Central memory CD4-positive, alpha-beta T cell (primary cell): ENCODE measurements at regions not wholly inside any gene's neighbourhood (a gene's known extent, or its start where the extent isn't known, plus 50 kb on each side); places are given as distances from the start of the nearest gene placed in this dataset.
A peak's percentile ranks its signal among the peaks of the same experiment; 100 is the strongest.

Experiments used
- DNase-seq: peaks from one replicate; pipeline ENCODE4 v3.0.0; 2022

GRCh38 chr9:96031916-96032534 lies 156.5 kb downstream of the ERCC6L2 start:
- no peak for DNase-seq

GRCh38 chr9:96031366-96031824 lies 155.9 kb downstream of the ERCC6L2 start:
- no peak for DNase-seq

GRCh38 chr9:96029722-96030530 lies 154.4 kb downstream of the ERCC6L2 start:
- DNase-seq: no peak

DNA sequence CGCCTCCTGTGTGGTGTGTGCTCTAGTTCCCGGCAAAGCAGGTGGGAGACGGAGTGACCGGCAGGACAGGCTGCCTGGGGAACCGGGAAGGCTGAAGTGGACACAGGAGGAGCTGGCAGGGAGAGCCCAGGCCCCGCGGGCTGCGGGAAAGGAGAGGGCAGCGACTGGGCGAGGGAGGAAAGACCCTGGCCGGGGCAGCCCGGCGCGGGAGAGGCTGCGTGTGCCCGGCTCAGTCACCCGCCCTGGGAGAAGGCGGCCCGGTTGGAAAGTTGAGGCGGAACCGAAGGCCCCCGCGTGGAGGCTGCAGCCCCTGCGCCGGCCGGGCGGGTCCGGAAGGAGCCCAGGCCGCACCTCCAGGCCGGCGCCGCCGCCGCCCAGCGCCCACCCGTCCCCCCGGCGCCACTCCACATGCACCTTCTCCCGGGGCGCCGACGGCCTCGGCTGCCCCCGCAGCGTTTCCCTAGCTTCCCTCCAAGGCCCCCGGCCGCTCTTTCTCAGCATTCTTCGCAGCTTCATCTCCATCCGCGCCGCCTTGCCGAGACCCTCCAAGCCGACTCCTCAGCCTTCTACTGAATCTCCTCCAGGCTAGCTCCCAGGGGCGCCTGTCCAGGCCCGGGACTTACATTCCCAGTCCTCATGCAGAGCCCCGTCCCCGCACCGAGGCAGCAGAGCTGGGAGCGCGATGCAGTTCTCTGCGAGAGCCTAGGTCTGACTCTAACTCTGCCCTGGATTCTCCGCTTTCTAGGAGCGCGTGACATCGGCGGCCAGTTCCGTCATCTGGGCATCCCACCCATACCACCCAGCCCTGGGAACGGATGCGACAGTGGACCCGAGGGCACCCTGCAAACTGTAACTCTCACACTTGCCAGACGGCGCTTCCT lies 152.0 kb downstream of the ERCC6L2 start:
- no peak for DNase-seq

- DNase-seq: no peak
Measured at GRCh38 chr9:96026655-96027213, 151.2 kb downstream of the ERCC6L2 start.

DNA sequence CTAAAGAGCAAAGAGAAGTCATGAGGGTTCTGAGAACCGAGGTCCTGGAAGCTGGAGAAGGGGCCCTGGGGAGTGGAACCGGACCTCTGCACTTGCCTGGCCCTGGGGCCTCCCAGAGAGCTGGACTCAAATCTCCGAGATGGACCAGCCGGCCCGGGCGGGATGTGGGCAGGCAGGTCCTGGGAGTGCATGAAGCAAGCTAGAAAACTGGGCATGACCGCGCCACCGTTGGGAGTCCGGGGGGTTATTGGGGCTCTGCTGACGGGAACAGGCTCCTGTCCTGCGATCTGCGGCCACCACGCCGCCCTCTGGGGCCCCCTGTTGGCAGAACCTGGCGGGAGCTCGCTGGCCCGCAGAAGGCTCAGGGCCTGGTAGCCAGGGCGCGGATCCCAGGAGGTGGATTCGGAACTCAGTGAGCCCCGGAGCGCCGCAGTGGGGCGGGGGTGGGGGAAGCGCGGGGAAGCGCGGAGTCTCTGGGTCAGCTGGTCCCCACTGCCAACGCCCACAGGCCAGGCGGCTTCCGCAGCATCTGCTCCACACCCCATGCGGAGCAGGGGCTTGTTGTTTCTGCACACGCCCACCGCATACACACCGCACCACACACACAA lies 150.6 kb downstream of the ERCC6L2 start:
- DNase-seq: no peak

DNA sequence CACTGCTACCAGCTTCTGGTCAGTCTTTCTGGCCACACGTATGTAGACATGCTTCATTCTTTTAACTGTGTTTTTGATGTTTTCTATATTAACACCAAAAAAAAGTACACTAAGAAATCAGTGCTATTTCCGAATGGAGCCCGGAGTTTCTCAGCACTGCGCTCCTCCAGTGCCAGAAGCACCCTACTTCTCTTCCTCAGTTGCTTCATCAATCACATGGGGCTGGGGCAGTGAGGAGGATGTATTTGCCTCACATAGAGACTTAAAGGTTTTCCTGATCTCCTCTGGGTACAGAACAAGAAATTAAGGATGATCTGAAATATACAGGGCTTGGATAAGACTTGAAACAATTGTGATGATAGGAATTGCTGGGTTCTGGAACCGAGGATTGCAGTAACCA lies 148.0 kb downstream of the ERCC6L2 start:
- DNase-seq: no peak

DNA sequence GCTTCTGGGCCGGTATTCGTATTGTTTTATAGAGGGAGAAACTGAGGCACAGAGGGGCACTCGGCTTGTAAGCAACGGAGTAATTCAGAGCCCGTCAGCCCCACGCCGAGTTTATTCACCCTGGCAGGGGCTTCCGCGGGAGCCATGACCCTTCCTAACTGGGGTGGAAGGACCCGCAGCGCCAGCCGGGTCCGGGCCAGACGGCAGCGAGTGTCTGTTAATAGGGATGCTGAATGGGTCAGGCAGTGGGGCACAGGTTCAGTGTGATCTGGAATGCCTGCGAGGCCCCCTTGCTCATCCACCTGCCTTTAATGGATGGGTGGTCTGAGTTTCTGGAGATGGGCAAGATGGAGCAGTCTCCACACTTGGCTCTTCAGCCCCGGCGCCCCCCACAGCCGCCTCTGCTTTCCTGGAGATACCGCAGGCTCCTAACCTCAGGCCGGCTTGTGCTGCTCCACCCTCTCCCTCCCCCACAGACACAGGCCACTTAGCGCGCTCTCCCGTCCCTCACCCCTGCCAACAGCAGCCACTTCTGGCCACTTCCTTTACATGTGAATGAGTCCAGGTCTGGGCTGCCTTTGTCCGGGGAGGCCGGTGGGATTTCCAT lies 147.1 kb downstream of the ERCC6L2 start:
- no peak for DNase-seq

GRCh38 chr9:96021551-96022444 lies 146.3 kb downstream of the ERCC6L2 start:
- no peak for DNase-seq

- peak; percentile 30 for DNase-seq
Measured at GRCh38 chr9:96020792-96021550, 145.5 kb downstream of the ERCC6L2 start.

DNA sequence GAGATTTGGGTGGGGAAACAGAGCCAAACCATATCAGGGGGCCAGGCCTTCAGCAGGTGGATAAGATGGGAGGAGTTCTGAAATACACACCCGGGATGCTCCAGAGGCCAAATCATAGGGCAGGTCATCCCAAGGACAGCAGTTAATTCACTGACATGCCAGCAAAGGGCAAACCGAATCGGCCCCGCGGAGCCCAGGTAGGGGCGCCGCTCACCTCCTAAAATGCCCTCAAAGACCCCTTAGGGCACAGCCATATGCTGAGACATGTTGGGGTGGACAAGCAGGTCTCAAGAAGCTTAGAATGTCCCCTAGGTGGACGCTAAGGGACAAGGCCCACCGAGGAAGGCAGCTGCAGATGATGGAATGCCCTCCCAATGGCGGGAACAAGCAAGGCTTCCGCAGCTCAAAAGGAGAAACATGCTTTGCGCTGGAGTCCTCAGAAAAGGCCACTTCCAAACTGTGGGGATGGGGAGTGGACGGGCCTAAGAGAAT lies 144.9 kb downstream of the ERCC6L2 start:
- DNase-seq: no peak
